ENCODE measurements at regions not wholly inside any gene's neighbourhood (a gene's known extent, or its start where the extent isn't known, plus 50 kb on each side); places are given as distances from the start of the nearest gene placed in this dataset.

- no peak for FAIRE-seq
- no peak for TF ChIP-seq CTCF (IDR thresholded peaks at IDR 0.05; ENCODE audit: insufficient read depth, missing control alignments)
- no peak for DNase-seq (ENCODE audit: insufficient read length, low spot score)
Observed at GRCh38 chr14:61959348-61959747, 197.1 kb downstream of the SNAPC1 start.

GRCh38 chr14:61961369-61961768 is 199.1 kb downstream of the SNAPC1 start:
- DNase-seq (ENCODE audit: insufficient read length, low spot score) (no peak), FAIRE-seq (no peak)
- no peak for TF ChIP-seq CTCF (IDR thresholded peaks at IDR 0.05; ENCODE audit: insufficient read depth, missing control alignments)

GRCh38 chr14:61963926-61964325 is 201.7 kb downstream of the SNAPC1 start:
- DNase-seq (ENCODE audit: insufficient read length, low spot score) (no peak), FAIRE-seq (no peak)
- no peak for TF ChIP-seq CTCF (IDR thresholded peaks at IDR 0.05; ENCODE audit: insufficient read depth, missing control alignments)

GRCh38 chr14:61965030-61965745 is 203.0 kb downstream of the SNAPC1 start:
- no peak for TF ChIP-seq CTCF (IDR thresholded peaks at IDR 0.05; ENCODE audit: insufficient read depth, missing control alignments)
- DNase-seq (ENCODE audit: insufficient read length, low spot score) (no peak), FAIRE-seq (no peak)

GRCh38 chr14:61968207-61968606 is 206.0 kb downstream of the SNAPC1 start:
- DNase-seq (ENCODE audit: insufficient read length, low spot score) (no peak), FAIRE-seq (no peak)
- TF ChIP-seq CTCF (IDR thresholded peaks at IDR 0.05; ENCODE audit: insufficient read depth, missing control alignments): no peak

- no peak for TF ChIP-seq CTCF (IDR thresholded peaks at IDR 0.05; ENCODE audit: insufficient read depth, missing control alignments)
- DNase-seq (ENCODE audit: insufficient read length, low spot score) (no peak), FAIRE-seq (no peak)
Observed at GRCh38 chr14:61972711-61973110, 210.5 kb downstream of the SNAPC1 start.

GRCh38 chr14:61973981-61974380 is 211.8 kb downstream of the SNAPC1 start:
- no peak for TF ChIP-seq CTCF (IDR thresholded peaks at IDR 0.05; ENCODE audit: insufficient read depth, missing control alignments)
- DNase-seq (ENCODE audit: insufficient read length, low spot score) (no peak), FAIRE-seq (no peak)
